GM23338 (cell line): ENCODE measurements at regions not wholly inside any gene's neighbourhood (a gene's known extent, or its start where the extent isn't known, plus 50 kb on each side); places are given as distances from the start of the nearest gene placed in this dataset.

ENCODE experiments used
- ATAC-seq: fragments of 200-7000 bp; cut with Tn5 transposase; 3 replicates; pipeline ENCODE4 v1.9.1; 2020
- DNase-seq: peaks from one replicate; pipeline ENCODE4 v3.0.0-alpha.2; 2015; ENCODE audit warnings: low spot score
- H2AFZ ChIP-seq: fragments of 200-600 bp; sonication (generic); 2 replicates; pipeline ENCODE4 v1.8.0; 2016; ENCODE audit warnings: antibody characterized with exemption, mild to moderate bottlenecking, moderate library complexity
- H3F3A ChIP-seq: fragments of 200-600 bp; sonication (generic); replicated peaks from 2 replicates; pipeline ENCODE4 v1.8.0; 2017; ENCODE audit warnings: antibody characterized with exemption, mixed run types, low read depth
- H3K27ac ChIP-seq: fragments of 200-600 bp; sonication (generic); 2 replicates; pipeline ENCODE4 v1.6.1; 2016; ENCODE audit warnings: low read depth
- H3K27me3 ChIP-seq: fragments of 200-600 bp; sonication (generic); 2 replicates; pipeline ENCODE4 v1.8.0; 2016; ENCODE audit warnings: mild to moderate bottlenecking, mixed run types, moderate library complexity; ENCODE audit not compliant: insufficient read depth
- H3K36me3 ChIP-seq: fragments of 200-600 bp; sonication (generic); 2 replicates; pipeline ENCODE4 v1.8.0; 2016; ENCODE audit warnings: mild to moderate bottlenecking; ENCODE audit not compliant: insufficient read depth
- H3K4me1 ChIP-seq: fragments of 200-600 bp; sonication (generic); 2 replicates; pipeline ENCODE4 v1.8.0; 2016; ENCODE audit warnings: mild to moderate bottlenecking, moderate library complexity; ENCODE audit not compliant: insufficient read depth
- H3K4me2 ChIP-seq: fragments of 200-600 bp; sonication (generic); 2 replicates; pipeline ENCODE4 v1.7.1; 2017; ENCODE audit warnings: mixed run types
- H3K4me3 ChIP-seq: fragments of 200-600 bp; sonication (generic); 2 replicates; pipeline ENCODE4 v1.6.1; 2016; ENCODE audit warnings: mixed run types
- H3K79me2 ChIP-seq: fragments of 200-600 bp; sonication (generic); replicated peaks from 2 replicates; pipeline ENCODE4 v1.8.0; 2017; ENCODE audit warnings: mild to moderate bottlenecking; ENCODE audit not compliant: insufficient read depth
- H3K9me2 ChIP-seq: fragments of 200-600 bp; sonication (generic); 2 replicates; pipeline ENCODE4 v1.8.0; 2017; ENCODE audit not compliant: insufficient read depth
- H4K20me1 ChIP-seq: fragments of 200-600 bp; sonication (generic); replicated peaks from 2 replicates; pipeline ENCODE4 v1.8.0; 2017; ENCODE audit warnings: mild to moderate bottlenecking; ENCODE audit not compliant: insufficient read depth
- H3K27ac Mint-ChIP-seq: 2 replicates; pipeline ENCODE4 v1.8.0; 2020; ENCODE audit warnings: inconsistent platforms, mild to moderate bottlenecking, moderate library complexity, mixed read lengths
- H3K27me3 Mint-ChIP-seq: 3 replicates; pipeline ENCODE4 v1.8.0; 2022; ENCODE audit warnings: low read depth, mild to moderate bottlenecking, moderate library complexity, mixed read lengths, inconsistent platforms; ENCODE audit not compliant: insufficient read depth, poor library complexity
- H3K36me3 Mint-ChIP-seq: 3 replicates; pipeline ENCODE4 v1.8.0; 2021; ENCODE audit warnings: low read depth, mild to moderate bottlenecking, inconsistent platforms, moderate library complexity, mixed read lengths
- H3K4me1 Mint-ChIP-seq: 3 replicates; pipeline ENCODE4 v1.8.0; 2020; ENCODE audit warnings: mild to moderate bottlenecking, inconsistent platforms, mixed read lengths
- H3K4me3 Mint-ChIP-seq: 3 replicates; pipeline ENCODE4 v1.8.0; 2021; ENCODE audit warnings: moderate library complexity, mild to moderate bottlenecking, inconsistent platforms, mixed read lengths
- H3K9me3 Mint-ChIP-seq: 3 replicates; pipeline ENCODE4 v1.8.0; 2020; ENCODE audit warnings: moderate library complexity, mild to moderate bottlenecking, inconsistent platforms, mixed read lengths
- CREB1 ChIP-seq: fragments of 250-450 bp; sonication (Bioruptor Pico); IDR thresholded peaks from 2 replicates; pipeline ENCODE4 v1.5.0; 2020; ENCODE audit warnings: low read depth, mild to moderate bottlenecking, moderate library complexity
- CTCF ChIP-seq, 2 experiments: fragments of 200-600 bp in 1 of 2; sonication (generic) in 1 of 2; conservative IDR thresholded peaks; 2 replicates each; pipeline versions ENCODE4 v1.5.1 to v1.6.1; 2016 to 2017; ENCODE audit warnings: antibody characterized with exemption in 2 of 2, low read depth in 2 of 2, mild to moderate bottlenecking in 2 of 2, moderate library complexity in 1 of 2
- EZH2 ChIP-seq: fragments of 200-600 bp; sonication (generic); IDR thresholded peaks from one replicate; pipeline ENCODE4 v1.8.0; 2017; ENCODE audit warnings: antibody characterized with exemption, mild to moderate bottlenecking, low read depth; ENCODE audit not compliant: unreplicated experiment
- POLR2AphosphoS5 ChIP-seq: IDR thresholded peaks from 2 replicates; pipeline ENCODE4 v1.6.1; 2016; ENCODE audit warnings: antibody characterized with exemption, low read depth
- ZNF114 ChIP-seq: fragments of 250-450 bp; sonication (Bioruptor Pico); IDR thresholded peaks from 2 replicates; pipeline ENCODE4 v1.5.0; 2020; ENCODE audit warnings: mild to moderate bottlenecking, moderate library complexity
- ZNF331 ChIP-seq: fragments of 250-450 bp; sonication (Bioruptor Pico); IDR thresholded peaks from 2 replicates; pipeline ENCODE4 v1.5.0; 2020; ENCODE audit warnings: low read depth, mild to moderate bottlenecking, moderate library complexity
- TF ChIP-seq, protein P1 (sequence below): fragments of 250-450 bp; sonication (Bioruptor Pico); IDR thresholded peaks from 2 replicates; pipeline ENCODE4 v1.5.0; 2020; ENCODE audit warnings: mild to moderate bottlenecking, moderate library complexity
- TF ChIP-seq, protein P2 (sequence below): IDR thresholded peaks from 2 replicates; pipeline ENCODE4 v1.6.1; 2016; ENCODE audit warnings: antibody characterized with exemption
- TF ChIP-seq, protein P3 (sequence below): IDR thresholded peaks from one replicate; pipeline ENCODE4 v1.6.1; 2018; ENCODE audit warnings: antibody characterized with exemption; ENCODE audit not compliant: unreplicated experiment

DNA sequence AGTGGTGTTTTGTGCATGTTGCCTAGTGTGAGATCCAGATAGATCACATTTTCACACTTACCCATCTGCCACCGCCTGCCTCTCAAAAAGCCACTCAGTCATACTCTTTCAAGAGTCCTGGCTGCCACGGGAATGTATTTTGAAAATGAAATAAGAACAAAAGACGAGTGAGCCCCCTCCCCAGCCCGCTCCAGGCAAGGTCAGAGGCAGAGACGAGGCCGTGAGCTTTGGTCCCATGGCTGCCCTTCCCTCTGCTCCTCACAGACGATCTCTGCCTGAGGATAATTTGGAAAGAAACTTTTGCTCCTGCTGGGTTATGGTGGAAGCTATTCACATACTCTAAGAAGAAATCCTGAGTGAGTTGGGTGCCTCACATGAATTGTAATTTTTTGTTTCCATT, 924.3 kb downstream of the BCL11B start (continued):
- TF ChIP-seq CTCF (conservative IDR thresholded peaks at IDR 0.05; ENCODE audit: low read depth in 2 of 2) (no peak), CREB1 (no peak)
- TF ChIP-seq, protein P1, sequence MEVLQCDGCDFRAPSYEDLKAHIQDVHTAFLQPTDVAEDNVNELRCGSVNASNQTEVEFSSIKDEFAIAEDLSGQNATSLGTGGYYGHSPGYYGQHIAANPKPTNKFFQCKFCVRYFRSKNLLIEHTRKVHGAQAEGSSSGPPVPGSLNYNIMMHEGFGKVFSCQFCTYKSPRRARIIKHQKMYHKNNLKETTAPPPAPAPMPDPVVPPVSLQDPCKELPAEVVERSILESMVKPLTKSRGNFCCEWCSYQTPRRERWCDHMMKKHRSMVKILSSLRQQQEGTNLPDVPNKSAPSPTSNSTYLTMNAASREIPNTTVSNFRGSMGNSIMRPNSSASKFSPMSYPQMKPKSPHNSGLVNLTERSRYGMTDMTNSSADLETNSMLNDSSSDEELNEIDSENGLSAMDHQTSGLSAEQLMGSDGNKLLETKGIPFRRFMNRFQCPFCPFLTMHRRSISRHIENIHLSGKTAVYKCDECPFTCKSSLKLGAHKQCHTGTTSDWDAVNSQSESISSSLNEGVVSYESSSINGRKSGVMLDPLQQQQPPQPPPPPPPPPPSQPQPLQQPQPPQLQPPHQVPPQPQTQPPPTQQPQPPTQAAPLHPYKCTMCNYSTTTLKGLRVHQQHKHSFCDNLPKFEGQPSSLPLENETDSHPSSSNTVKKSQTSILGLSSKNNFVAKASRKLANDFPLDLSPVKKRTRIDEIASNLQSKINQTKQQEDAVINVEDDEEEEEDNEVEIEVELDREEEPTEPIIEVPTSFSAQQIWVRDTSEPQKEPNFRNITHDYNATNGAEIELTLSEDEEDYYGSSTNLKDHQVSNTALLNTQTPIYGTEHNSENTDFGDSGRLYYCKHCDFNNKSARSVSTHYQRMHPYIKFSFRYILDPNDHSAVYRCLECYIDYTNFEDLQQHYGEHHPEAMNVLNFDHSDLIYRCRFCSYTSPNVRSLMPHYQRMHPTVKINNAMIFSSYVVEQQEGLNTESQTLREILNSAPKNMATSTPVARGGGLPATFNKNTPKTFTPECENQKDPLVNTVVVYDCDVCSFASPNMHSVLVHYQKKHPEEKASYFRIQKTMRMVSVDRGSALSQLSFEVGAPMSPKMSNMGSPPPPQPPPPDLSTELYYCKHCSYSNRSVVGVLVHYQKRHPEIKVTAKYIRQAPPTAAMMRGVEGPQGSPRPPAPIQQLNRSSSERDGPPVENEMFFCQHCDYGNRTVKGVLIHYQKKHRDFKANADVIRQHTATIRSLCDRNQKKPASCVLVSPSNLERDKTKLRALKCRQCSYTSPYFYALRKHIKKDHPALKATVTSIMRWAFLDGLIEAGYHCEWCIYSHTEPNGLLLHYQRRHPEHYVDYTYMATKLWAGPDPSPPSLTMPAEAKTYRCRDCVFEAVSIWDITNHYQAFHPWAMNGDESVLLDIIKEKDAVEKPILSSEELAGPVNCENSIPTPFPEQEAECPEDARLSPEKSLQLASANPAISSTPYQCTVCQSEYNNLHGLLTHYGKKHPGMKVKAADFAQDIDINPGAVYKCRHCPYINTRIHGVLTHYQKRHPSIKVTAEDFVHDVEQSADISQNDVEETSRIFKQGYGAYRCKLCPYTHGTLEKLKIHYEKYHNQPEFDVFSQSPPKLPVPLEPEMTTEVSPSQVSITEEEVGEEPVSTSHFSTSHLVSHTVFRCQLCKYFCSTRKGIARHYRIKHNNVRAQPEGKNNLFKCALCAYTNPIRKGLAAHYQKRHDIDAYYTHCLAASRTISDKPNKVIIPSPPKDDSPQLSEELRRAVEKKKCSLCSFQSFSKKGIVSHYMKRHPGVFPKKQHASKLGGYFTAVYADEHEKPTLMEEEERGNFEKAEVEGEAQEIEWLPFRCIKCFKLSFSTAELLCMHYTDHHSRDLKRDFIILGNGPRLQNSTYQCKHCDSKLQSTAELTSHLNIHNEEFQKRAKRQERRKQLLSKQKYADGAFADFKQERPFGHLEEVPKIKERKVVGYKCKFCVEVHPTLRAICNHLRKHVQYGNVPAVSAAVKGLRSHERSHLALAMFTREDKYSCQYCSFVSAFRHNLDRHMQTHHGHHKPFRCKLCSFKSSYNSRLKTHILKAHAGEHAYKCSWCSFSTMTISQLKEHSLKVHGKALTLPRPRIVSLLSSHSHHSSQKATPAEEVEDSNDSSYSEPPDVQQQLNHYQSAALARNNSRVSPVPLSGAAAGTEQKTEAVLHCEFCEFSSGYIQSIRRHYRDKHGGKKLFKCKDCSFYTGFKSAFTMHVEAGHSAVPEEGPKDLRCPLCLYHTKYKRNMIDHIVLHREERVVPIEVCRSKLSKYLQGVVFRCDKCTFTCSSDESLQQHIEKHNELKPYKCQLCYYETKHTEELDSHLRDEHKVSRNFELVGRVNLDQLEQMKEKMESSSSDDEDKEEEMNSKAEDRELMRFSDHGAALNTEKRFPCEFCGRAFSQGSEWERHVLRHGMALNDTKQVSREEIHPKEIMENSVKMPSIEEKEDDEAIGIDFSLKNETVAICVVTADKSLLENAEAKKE (CRISPR knock-in tag) = no peak

- Mint-ChIP-seq H3K9me3 (no peaks in the 10 kb centered on the region; the same call in 2 of the 3 replicates), H3K4me1 (peaks cover 7% of the 10 kb centered on the region), H3K27me3 (no peaks in the 10 kb centered on the region), H3K27ac (no peak overlapping the region), H3K4me3 (no peak overlapping the region), H3K36me3 (no peaks in the 10 kb centered on the region)
- Histone ChIP-seq H3K4me3 (no peak overlapping the region), H3K4me1 (no peaks in the 10 kb centered on the region), H2AFZ (no peak overlapping the region), H3K79me2 (no peaks in the 10 kb centered on the region), H4K20me1 (no peaks in the 10 kb centered on the region), H3K36me3 (no peaks in the 10 kb centered on the region), H3K9me2 (peaks cover 5% of the 10 kb centered on the region), H3F3A (no peaks in the 10 kb centered on the region), H3K27ac (no peak overlapping the region), H3K4me2 (no peak overlapping the region), H3K27me3 (no peaks in the 10 kb centered on the region)
- TF ChIP-seq ZNF114 (no peak), EZH2 (no peak), ZNF331 (CRISPR knock-in tag) (no peak), POLR2AphosphoS5 (no peak)
- TF ChIP-seq, protein P2, sequence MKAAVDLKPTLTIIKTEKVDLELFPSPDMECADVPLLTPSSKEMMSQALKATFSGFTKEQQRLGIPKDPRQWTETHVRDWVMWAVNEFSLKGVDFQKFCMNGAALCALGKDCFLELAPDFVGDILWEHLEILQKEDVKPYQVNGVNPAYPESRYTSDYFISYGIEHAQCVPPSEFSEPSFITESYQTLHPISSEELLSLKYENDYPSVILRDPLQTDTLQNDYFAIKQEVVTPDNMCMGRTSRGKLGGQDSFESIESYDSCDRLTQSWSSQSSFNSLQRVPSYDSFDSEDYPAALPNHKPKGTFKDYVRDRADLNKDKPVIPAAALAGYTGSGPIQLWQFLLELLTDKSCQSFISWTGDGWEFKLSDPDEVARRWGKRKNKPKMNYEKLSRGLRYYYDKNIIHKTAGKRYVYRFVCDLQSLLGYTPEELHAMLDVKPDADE = no peak
- TF ChIP-seq, protein P3, sequence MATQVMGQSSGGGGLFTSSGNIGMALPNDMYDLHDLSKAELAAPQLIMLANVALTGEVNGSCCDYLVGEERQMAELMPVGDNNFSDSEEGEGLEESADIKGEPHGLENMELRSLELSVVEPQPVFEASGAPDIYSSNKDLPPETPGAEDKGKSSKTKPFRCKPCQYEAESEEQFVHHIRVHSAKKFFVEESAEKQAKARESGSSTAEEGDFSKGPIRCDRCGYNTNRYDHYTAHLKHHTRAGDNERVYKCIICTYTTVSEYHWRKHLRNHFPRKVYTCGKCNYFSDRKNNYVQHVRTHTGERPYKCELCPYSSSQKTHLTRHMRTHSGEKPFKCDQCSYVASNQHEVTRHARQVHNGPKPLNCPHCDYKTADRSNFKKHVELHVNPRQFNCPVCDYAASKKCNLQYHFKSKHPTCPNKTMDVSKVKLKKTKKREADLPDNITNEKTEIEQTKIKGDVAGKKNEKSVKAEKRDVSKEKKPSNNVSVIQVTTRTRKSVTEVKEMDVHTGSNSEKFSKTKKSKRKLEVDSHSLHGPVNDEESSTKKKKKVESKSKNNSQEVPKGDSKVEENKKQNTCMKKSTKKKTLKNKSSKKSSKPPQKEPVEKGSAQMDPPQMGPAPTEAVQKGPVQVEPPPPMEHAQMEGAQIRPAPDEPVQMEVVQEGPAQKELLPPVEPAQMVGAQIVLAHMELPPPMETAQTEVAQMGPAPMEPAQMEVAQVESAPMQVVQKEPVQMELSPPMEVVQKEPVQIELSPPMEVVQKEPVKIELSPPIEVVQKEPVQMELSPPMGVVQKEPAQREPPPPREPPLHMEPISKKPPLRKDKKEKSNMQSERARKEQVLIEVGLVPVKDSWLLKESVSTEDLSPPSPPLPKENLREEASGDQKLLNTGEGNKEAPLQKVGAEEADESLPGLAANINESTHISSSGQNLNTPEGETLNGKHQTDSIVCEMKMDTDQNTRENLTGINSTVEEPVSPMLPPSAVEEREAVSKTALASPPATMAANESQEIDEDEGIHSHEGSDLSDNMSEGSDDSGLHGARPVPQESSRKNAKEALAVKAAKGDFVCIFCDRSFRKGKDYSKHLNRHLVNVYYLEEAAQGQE = no peak
- ATAC-seq (no peak), DNase-seq (no peak)
Observed at GRCh38 chr14:98348505-98348904, 923.5 kb downstream of the BCL11B start.
